Left renal cortex interstitium (tissue), 4 donors: ENCODE measurements at regions not wholly inside any gene's neighbourhood (a gene's known extent, or its start where the extent isn't known, plus 50 kb on each side); places are given as distances from the start of the nearest gene placed in this dataset.

Experiments
- DNase-seq, 4 donors: peaks; one replicate each; pipeline ENCODE4 v3.0.0-alpha.2; 2013; ENCODE audit warnings: low read depth in 4 of 4, low spot score in 2 of 4, missing footprints in 1 of 4

GRCh38 chr15:36363335-36363734 lies 216.1 kb upstream of the CDIN1 start:
- no peak for DNase-seq

- no peak for DNase-seq
Measured at GRCh38 chr15:36364377-36364776, 215.0 kb upstream of the CDIN1 start.

GRCh38 chr15:36365963-36366362 lies 213.5 kb upstream of the CDIN1 start:
- no peak for DNase-seq

GRCh38 chr15:36370051-36370730 lies 209.2 kb upstream of the CDIN1 start:
- DNase-seq = no peak

GRCh38 chr15:36370731-36371112 lies 208.7 kb upstream of the CDIN1 start:
- no peak for DNase-seq

- DNase-seq = no peak
Measured at GRCh38 chr15:36371509-36371908, 207.9 kb upstream of the CDIN1 start.

- DNase-seq = no peak
Measured at GRCh38 chr15:36372968-36373367, 206.5 kb upstream of the CDIN1 start.

GRCh38 chr15:36373550-36373949 lies 205.9 kb upstream of the CDIN1 start:
- DNase-seq = no peak

GRCh38 chr15:36389107-36389506 lies 190.3 kb upstream of the CDIN1 start:
- DNase-seq = no peak

GRCh38 chr15:36390491-36390890 lies 188.9 kb upstream of the CDIN1 start:
- no peak for DNase-seq

GRCh38 chr15:36392676-36393266 lies 186.7 kb upstream of the CDIN1 start:
- DNase-seq = no peak

- DNase-seq = no peak
Measured at GRCh38 chr15:36398212-36398611, 181.2 kb upstream of the CDIN1 start.

GRCh38 chr15:36399276-36399675 lies 180.2 kb upstream of the CDIN1 start:
- DNase-seq = no peak

GRCh38 chr15:36400936-36401585 lies 178.4 kb upstream of the CDIN1 start:
- DNase-seq = no peak

- no peak for DNase-seq
Measured at GRCh38 chr15:36401586-36401966, 177.8 kb upstream of the CDIN1 start.

GRCh38 chr15:36403351-36403750 lies 176.1 kb upstream of the CDIN1 start:
- DNase-seq = no peak

GRCh38 chr15:36406366-36406765 lies 173.1 kb upstream of the CDIN1 start:
- DNase-seq = no peak

- no peak for DNase-seq
Measured at GRCh38 chr15:36406911-36407310, 172.5 kb upstream of the CDIN1 start.

GRCh38 chr15:36407647-36408046 lies 171.8 kb upstream of the CDIN1 start:
- no peak for DNase-seq

GRCh38 chr15:36409819-36410218 lies 169.6 kb upstream of the CDIN1 start:
- DNase-seq = no peak

GRCh38 chr15:36414670-36415069 lies 164.8 kb upstream of the CDIN1 start:
- no peak for DNase-seq

GRCh38 chr15:36415643-36416042 lies 163.8 kb upstream of the CDIN1 start:
- DNase-seq = no peak
